NCI-H2107 treated with DMSO at 0.1 percent for 48 hours (cell line): ENCODE measurements at regions not wholly inside any gene's neighbourhood (a gene's known extent, or its start where the extent isn't known, plus 50 kb on each side); places are given as distances from the start of the nearest gene placed in this dataset.

Experiments
- DNase-seq: peaks from one replicate; lab custom pipeline; 2025; ENCODE audit not compliant: unreplicated experiment; lab: John Stamatoyannopoulos, UW

GRCh38 chr7:17680943-17681351 lies 259.3 kb downstream of the SNX13 start:
- DNase-seq, result no peak

- no peak for DNase-seq
Observed at GRCh38 chr7:17681965-17682364, 258.3 kb downstream of the SNX13 start.

GRCh38 chr7:17682586-17682985 lies 257.7 kb downstream of the SNX13 start:
- DNase-seq, result no peak

DNA sequence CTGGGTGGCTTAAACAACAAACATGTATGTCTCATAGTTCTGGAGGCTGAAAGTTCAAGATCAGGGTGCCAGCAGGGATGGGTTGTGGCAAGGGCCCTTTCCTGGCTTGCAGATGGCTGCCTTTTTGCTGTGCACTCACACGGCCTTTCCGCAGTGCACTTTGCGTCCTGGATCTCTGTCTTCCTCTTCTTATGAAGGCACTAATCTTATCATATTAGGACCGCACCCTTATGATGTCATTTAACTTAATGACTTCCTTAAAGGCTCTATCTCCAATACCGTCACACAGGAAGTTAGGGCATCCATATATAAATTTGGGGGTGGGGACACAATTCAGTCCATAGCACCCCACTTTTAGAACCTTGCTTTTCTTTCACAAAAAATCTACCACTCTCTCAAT lies 255.2 kb downstream of the SNX13 start:
- no peak for DNase-seq

GRCh38 chr7:17687361-17687760 lies 252.9 kb downstream of the SNX13 start:
- no peak for DNase-seq

DNA sequence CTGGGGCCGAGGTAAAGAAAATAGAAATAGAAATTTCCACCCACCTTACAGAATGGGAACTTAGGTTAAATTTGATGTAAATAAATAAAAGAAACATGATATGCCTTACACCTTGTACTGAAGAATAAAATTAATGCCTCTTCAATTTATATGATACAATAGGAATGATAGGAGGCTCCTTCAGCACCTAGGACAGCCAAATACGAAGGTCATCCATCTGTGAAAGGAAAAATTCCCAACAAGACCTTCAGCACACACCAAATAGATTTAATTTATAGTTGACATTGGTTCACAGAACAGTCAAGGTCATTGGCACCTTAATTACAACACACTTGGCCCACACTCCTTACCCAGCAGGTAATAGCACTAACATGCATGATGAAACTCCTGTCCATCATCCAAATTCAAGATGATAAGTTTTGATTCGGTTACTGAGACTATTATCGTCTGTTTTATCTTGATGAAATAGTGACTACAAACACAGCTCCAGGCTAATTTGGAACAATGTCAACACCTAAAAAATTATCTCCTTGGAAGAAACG lies 250.9 kb downstream of the SNX13 start:
- DNase-seq, result no peak

DNA sequence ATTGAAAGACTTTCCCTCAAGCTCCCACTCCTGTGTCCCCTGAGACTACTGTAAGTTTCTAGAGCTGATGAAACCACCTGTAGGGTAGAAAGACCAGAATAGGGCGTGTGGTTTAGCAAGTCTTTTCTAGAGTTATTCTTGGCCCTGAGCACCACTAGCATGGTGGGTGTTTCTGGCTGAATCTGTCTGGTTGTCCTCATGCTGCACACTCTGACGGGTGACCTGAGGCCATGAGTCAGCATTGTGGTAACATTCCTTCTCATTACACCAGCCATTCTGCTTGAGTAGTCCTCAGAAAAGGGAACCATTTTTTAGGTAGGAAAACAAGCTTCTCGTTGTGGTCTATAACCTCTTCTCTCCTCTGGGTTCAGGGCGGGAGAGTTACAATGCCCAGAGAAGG lies 250.3 kb downstream of the SNX13 start:
- no peak for DNase-seq

DNA sequence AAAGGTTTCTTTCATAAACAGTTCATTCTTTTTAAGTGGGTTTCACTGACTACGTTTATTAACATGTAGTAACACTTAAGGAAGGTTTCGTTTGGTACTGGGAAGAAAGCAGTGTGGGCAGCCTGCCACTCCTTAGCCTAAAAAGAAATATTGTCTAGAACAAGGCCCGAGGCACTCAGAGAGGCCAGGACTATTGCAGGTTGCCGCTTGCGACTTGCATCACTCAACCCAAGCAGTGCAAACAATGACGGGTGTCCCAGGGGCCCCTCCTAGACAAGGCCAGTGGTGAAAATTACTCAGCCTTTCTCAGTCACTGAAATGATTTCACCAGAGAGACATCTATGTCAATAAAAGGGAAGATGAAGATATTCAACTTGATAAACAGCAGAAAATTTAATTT lies 243.9 kb downstream of the SNX13 start:
- no peak for DNase-seq

GRCh38 chr7:17697128-17697881 lies 243.0 kb downstream of the SNX13 start:
- no peak for DNase-seq

- no peak for DNase-seq
Observed at GRCh38 chr7:17699696-17700095, 240.6 kb downstream of the SNX13 start.

GRCh38 chr7:17700138-17700537 lies 240.2 kb downstream of the SNX13 start:
- DNase-seq, result no peak

- no peak for DNase-seq
Observed at GRCh38 chr7:17706275-17706674, 234.0 kb downstream of the SNX13 start.

- peak; percentile 51 for DNase-seq
Observed at GRCh38 chr7:17706734-17707133, 233.6 kb downstream of the SNX13 start.

DNA sequence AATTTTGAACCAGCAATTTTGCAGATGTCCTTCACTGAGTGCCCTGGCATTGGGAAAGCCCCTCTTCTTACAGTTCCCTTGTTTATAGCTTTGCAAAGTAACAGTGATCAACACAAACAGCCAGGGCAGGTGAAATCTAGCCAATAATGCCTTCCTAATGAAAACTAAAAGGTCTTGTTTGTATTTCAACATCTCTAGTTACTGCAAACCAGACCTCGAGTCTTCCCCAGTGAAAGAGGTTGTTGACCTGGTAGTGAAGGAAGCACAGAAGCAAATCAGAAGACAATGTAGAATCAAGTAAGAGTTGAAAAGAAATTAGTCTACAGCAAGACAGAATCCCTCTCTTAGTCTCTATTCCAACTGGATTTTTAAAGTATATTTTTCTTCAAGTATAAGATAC lies 231.2 kb downstream of the SNX13 start:
- no peak for DNase-seq

- DNase-seq, result no peak
Observed at GRCh38 chr7:17709599-17709998, 230.7 kb downstream of the SNX13 start.

DNA sequence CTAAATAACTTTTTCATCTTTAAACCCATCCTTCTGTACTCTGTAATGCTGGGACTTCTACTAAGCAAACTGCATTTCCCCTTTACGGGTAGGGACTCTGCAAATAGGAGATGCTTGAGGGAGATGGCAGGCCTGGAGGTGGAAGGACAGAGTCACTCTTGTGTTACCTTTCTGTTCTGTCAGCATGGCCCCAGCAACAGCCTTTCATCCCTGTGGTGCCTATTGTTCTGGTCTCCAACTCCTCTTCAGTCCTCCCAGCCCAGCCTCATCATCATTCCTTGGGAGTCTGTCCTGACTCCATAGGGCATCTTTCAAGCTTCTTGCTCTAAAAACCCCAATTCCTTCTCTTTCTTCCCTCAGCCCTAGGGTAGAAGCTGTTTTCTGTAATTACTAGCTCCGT lies 230.0 kb downstream of the SNX13 start:
- DNase-seq, result no peak

DNA sequence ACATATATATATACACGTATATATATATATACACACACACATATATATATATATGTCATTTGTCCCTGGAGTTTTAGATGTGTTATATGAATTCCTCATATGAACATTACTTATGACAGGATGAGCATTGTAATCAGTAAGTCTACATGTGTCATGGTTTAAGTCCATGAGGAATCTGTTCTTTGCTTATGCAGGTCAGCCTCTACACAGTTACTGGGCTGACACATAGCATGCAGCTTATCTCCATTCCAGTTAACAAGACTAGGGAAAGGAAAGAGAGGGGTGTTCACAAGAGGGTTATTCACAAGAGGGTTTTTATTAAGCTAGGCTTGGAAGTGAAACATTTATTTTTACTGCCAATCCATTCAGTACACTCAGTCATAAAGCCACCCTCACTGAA lies 226.7 kb downstream of the SNX13 start:
- no peak for DNase-seq

DNA sequence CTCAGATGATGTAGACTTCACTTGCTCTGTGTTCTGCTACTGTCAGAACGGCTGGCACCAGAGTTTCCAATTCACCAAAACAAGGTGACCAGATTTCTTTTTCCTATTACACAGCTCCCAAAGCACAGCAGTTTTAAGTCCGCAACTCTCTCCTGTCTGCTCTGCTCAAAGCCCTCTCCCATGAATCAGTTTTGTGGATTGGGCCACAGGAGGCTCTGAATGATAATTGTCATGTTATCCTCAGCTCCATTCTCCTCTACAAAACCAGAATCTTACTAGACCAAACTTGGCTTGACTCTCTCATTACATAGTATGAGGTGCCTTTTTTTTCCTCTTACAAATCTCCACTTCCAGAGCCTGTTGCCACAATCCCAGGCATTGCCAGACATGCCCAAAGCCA lies 223.5 kb downstream of the SNX13 start:
- no peak for DNase-seq

DNA sequence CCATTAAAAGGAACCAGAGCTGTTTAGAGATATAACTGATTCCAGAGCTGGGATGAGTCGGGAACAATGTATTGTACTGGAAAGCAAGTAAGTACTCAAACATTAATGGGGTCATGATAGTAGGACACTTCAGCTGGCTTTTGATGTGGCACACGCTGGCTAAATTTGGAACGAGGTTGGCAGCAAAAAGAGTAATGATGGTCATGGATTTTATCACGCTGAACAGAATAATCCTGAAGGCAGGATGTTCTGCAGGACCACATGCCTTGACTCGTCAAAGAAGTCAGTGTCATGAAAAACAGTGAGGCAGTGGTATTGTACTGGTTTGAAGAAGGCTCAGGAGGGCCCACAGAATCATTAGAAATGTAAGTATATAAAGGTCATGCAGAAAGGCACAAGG lies 220.3 kb downstream of the SNX13 start:
- DNase-seq, result no peak

DNA sequence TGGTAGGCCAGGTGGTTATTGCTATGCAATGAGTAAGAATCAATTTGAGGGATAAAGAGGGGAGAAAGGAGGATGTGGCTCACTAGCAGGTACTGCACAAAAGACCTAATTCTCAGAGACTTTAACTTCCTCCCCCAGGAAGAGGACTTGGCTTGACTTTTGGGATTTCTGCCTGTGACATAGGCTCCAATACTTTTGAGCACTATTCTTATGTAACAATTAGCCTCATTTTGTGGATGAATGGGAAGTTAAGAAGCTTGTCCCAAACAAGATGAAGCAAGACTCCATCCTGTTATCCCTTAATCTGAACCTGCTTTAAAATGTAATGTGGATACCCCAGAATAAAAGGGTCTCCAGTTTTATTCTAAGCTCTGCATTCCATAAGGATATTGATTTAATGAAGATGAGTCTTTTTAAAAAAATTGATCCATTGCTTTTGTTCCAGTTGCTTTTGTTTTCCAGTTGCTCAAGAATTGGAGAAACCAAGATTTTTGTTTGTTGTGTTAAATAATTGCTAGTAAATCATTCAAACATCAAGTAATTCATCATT lies 218.5 kb downstream of the SNX13 start:
- DNase-seq, result no peak

DNA sequence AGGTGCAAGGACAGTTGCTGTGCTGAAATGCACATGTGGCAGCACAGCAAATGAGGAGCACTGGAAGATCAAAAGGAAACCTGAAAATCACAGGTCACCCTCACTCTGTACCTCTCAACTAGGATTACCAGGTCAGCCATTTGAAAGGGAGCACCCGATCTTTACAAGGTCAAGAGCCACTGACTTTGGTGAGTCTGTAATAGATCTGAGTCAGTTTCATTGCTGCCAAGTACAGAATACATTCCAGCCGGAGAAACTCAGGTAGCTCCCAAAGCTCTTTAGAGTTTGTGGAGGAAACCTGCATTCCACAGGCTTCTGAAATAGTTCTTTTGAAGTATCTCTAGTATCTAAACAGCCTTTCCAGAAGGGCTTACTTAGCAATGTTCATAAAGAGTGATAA lies 217.5 kb downstream of the SNX13 start:
- no peak for DNase-seq

DNA sequence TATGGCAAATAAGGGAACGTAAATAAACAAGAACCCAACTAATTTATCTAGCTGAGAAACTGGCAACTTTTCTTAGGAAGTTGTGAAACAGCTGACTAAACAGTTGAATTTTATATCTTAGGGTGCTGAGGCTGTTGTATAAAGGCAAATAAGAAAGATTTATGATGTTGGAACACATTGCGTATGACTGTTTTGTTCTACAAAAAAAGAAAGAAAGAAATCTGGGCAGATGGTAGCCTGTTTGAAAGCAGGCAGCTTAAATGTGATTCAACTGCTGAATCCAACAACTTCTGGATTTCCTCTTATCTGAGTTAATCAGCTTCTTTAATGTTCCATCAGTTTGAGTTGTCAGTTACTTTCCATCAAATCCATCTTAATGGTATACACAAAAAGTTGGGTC lies 214.5 kb downstream of the SNX13 start:
- no peak for DNase-seq

- DNase-seq, result no peak
Observed at GRCh38 chr7:17732083-17732482, 208.2 kb downstream of the SNX13 start.
